Adrenal gland (tissue), 5 donors: ENCODE measurements at regions not wholly inside any gene's neighbourhood (a gene's known extent, or its start where the extent isn't known, plus 50 kb on each side); places are given as distances from the start of the nearest gene placed in this dataset.

Experiments used
- CTCF ChIP-seq, 6 experiments: fragments of 450-650 bp in 4 of 6; fragments of 200-600 bp in 2 of 6; sonication (generic) in 1 of 6; IDR thresholded peaks; 1 replicate in 5 of 6; 2 replicates in 1 of 6; pipeline versions ENCODE4 v1.5.1 to v1.8.0; 2016 to 2021; ENCODE audit warnings: antibody characterized with exemption in 6 of 6, mild to moderate bottlenecking in 2 of 6, moderate library complexity in 1 of 6
- POLR2A ChIP-seq, 2 donors: fragments of 450-650 bp; IDR thresholded peaks; one replicate each; pipeline ENCODE4 v1.6.1; 2017; ENCODE audit warnings: antibody characterized with exemption in 2 of 2, mild to moderate bottlenecking in 2 of 2, moderate library complexity in 1 of 2
- donor health status: DM: no; HTN: no; CAD: no.

GRCh38 chr6:163651915-163652668 is 237.6 kb downstream of the QKI start:
- no peak for TF ChIP-seq CTCF (IDR thresholded peaks at IDR 0.05)
- no peak for TF ChIP-seq POLR2A (IDR thresholded peaks at IDR 0.05)
